Right atrium auricular region (tissue), 2 donors: ENCODE measurements at regions not wholly inside any gene's neighbourhood (a gene's known extent, or its start where the extent isn't known, plus 50 kb on each side); places are given as distances from the start of the nearest gene placed in this dataset.

Experiments used
- DNase-seq: peaks from one replicate; pipeline ENCODE4 v3.0.0-alpha.2; 2019; ENCODE audit warnings: low spot score
- H3K27ac ChIP-seq, 2 donors: fragments of 200-600 bp; sonication (generic); 1 replicate in 1 of 2; 2 replicates in 1 of 2; pipeline ENCODE4 v1.5.1; 2016 to 2019
- H3K27me3 ChIP-seq, 2 donors: fragments of 200-600 bp; sonication (generic); one replicate each; pipeline versions ENCODE4 v1.5.1 to v1.6.0; 2017 to 2019
- H3K36me3 ChIP-seq: fragments of 200-600 bp; sonication (generic); one replicate; pipeline ENCODE4 v1.5.1; 2016
- H3K4me1 ChIP-seq, 2 donors: fragments of 200-600 bp; sonication (generic); one replicate each; pipeline versions ENCODE4 v1.5.1 to v1.6.0; 2017 to 2019
- H3K4me3 ChIP-seq, 2 donors: fragments of 200-600 bp; sonication (generic); 1 replicate in 1 of 2; 2 replicates in 1 of 2; pipeline ENCODE4 v1.5.1; 2017 to 2019; ENCODE audit warnings: mild to moderate bottlenecking in 1 of 2, moderate library complexity in 1 of 2
- H3K9me3 ChIP-seq, 2 donors: fragments of 200-600 bp; sonication (generic); one replicate each; pipeline ENCODE4 v1.5.1; 2019
- CTCF ChIP-seq, 2 donors: fragments of 200-600 bp; sonication (generic); IDR thresholded peaks; one replicate each; pipeline ENCODE4 v1.5.1; 2019; ENCODE audit warnings: antibody characterized with exemption in 2 of 2

GRCh38 chr3:5299161-5299560, 111.7 kb downstream of the EDEM1 start:
- H3K27ac ChIP-seq = no peak overlapping the region
- no peaks in the 10 kb centered on the region for H3K9me3 ChIP-seq
- peaks cover 0 to 11% of the 10 kb centered on the region in 2 donors for H3K4me1 ChIP-seq
- DNase-seq = no peak
- no peak for TF ChIP-seq CTCF (IDR thresholded peaks at IDR 0.05)
- H3K36me3 ChIP-seq = no peaks in the 10 kb centered on the region
- no peak overlapping the region for H3K4me3 ChIP-seq
- H3K27me3 ChIP-seq = no peaks in the 10 kb centered on the region

GRCh38 chr3:5300638-5301037, 113.1 kb downstream of the EDEM1 start:
- no peaks in the 10 kb centered on the region for H3K36me3 ChIP-seq
- H3K4me3 ChIP-seq = no peak overlapping the region
- peak overlapping the region in 1 of 2 donors; percentile 69 for H3K27ac ChIP-seq
- no peak for TF ChIP-seq CTCF (IDR thresholded peaks at IDR 0.05)
- DNase-seq = no peak
- H3K9me3 ChIP-seq = no peaks in the 10 kb centered on the region
- H3K27me3 ChIP-seq = no peaks in the 10 kb centered on the region
- peaks cover 0 to 11% of the 10 kb centered on the region in 2 donors for H3K4me1 ChIP-seq

- peak overlapping the region; percentile 29 to 69 for H3K27ac ChIP-seq
- no peaks in the 10 kb centered on the region for H3K36me3 ChIP-seq
- H3K4me3 ChIP-seq = no peak overlapping the region
- peaks cover 0 to 11% of the 10 kb centered on the region in 2 donors for H3K4me1 ChIP-seq
- no peaks in the 10 kb centered on the region for H3K9me3 ChIP-seq
- no peaks in the 10 kb centered on the region for H3K27me3 ChIP-seq
- TF ChIP-seq CTCF (IDR thresholded peaks at IDR 0.05) = no peak
- no peak for DNase-seq
Measured at GRCh38 chr3:5301651-5302297, 114.3 kb downstream of the EDEM1 start.

- DNase-seq = no peak
- Histone ChIP-seq H3K36me3 (no peaks in the 10 kb centered on the region), H3K27ac (no peak overlapping the region), H3K4me3 (no peak overlapping the region), H3K4me1 (peaks cover 0 to 11% of the 10 kb centered on the region in 2 donors), H3K27me3 (no peaks in the 10 kb centered on the region), H3K9me3 (no peaks in the 10 kb centered on the region)
- no peak for TF ChIP-seq CTCF (IDR thresholded peaks at IDR 0.05)
Measured at GRCh38 chr3:5302661-5303060, 115.2 kb downstream of the EDEM1 start.

GRCh38 chr3:5304188-5304587, 116.7 kb downstream of the EDEM1 start:
- Histone ChIP-seq H3K27me3 (no peaks in the 10 kb centered on the region), H3K4me3 (no peak overlapping the region), H3K4me1 (peaks cover 0 to 11% of the 10 kb centered on the region in 2 donors), H3K9me3 (no peaks in the 10 kb centered on the region), H3K36me3 (no peaks in the 10 kb centered on the region), H3K27ac (no peak overlapping the region)
- DNase-seq = no peak
- no peak for TF ChIP-seq CTCF (IDR thresholded peaks at IDR 0.05)
